OCI-LY1 (cell line): ENCODE measurements at regions not wholly inside any gene's neighbourhood (a gene's known extent, or its start where the extent isn't known, plus 50 kb on each side); places are given as distances from the start of the nearest gene placed in this dataset.

ENCODE experiments used
- H2AFZ ChIP-seq: fragments of 200-600 bp; sonication (generic), shearing (Covaris generic); 2 replicates; pipeline ENCODE4 v1.6.0; 2014; ENCODE audit warnings: antibody characterized with exemption, mild to moderate bottlenecking, low read length
- H3F3A ChIP-seq: fragments of 200-600 bp; sonication (generic), shearing (Covaris generic); 2 replicates; pipeline ENCODE4 v1.6.0; 2014; ENCODE audit warnings: mild to moderate bottlenecking, antibody characterized with exemption, low read length, moderate library complexity; ENCODE audit not compliant: insufficient read depth
- H3K27ac ChIP-seq: fragments of 200-600 bp; sonication (generic); 2 replicates; pipeline ENCODE4 v1.5.1; 2014; ENCODE audit warnings: low read length, mixed run types, mild to moderate bottlenecking, low read depth; ENCODE audit not compliant: poor library complexity, severe bottlenecking
- H3K27me3 ChIP-seq: fragments of 200-600 bp; sonication (generic); 2 replicates; pipeline ENCODE4 v1.6.0; 2014; ENCODE audit warnings: antibody characterized with exemption, mild to moderate bottlenecking, low read length, moderate library complexity; ENCODE audit not compliant: insufficient read depth
- H3K36me3 ChIP-seq: fragments of 200-600 bp; sonication (generic); 2 replicates; pipeline ENCODE4 v1.6.1; 2014; ENCODE audit warnings: mild to moderate bottlenecking, antibody characterized with exemption, low read length, moderate library complexity, mixed read lengths; ENCODE audit not compliant: insufficient read depth
- H3K4me1 ChIP-seq: fragments of 200-600 bp; sonication (generic); 2 replicates; pipeline ENCODE4 v1.5.1; 2014; ENCODE audit warnings: mild to moderate bottlenecking, low read length, moderate library complexity; ENCODE audit not compliant: insufficient read depth, severe bottlenecking
- H3K4me2 ChIP-seq: fragments of 200-600 bp; sonication (generic), shearing (Covaris generic); 2 replicates; pipeline ENCODE4 v1.6.1; 2014; ENCODE audit warnings: low read length
- H3K4me3 ChIP-seq: fragments of 200-600 bp; sonication (generic); 2 replicates; pipeline ENCODE4 v1.5.1; 2014; ENCODE audit warnings: low read length, low read depth, mild to moderate bottlenecking, mixed read lengths; ENCODE audit not compliant: poor library complexity, severe bottlenecking
- H3K79me2 ChIP-seq: fragments of 200-600 bp; shearing (Covaris generic); 2 replicates; pipeline ENCODE4 v1.6.1; 2016; ENCODE audit warnings: mixed run types, low read length, mixed read lengths; ENCODE audit not compliant: insufficient read depth
- H3K9ac ChIP-seq: fragments of 200-600 bp; sonication (generic), shearing (Covaris generic); 2 replicates; pipeline ENCODE4 v1.6.1; 2014; ENCODE audit warnings: mild to moderate bottlenecking, low read length, mixed read lengths
- H3K9me2 ChIP-seq: fragments of 200-600 bp; sonication (generic), shearing (Covaris generic); 2 replicates; pipeline ENCODE4 v1.6.1; 2014; ENCODE audit warnings: low read depth, mild to moderate bottlenecking, low read length, mixed read lengths
- H3K9me3 ChIP-seq: fragments of 200-600 bp; shearing (Covaris generic); 2 replicates; pipeline ENCODE4 v1.6.1; 2014; ENCODE audit warnings: low read length, mixed read lengths
- H4K20me1 ChIP-seq: fragments of 200-600 bp; sonication (generic), shearing (Covaris generic); 2 replicates; pipeline ENCODE4 v1.6.0; 2016; ENCODE audit warnings: mild to moderate bottlenecking, low read length; ENCODE audit not compliant: insufficient read depth
- EZH2 ChIP-seq: fragments of 200-600 bp; sonication (generic), shearing (Covaris generic); IDR thresholded peaks from 2 replicates; pipeline ENCODE4 v1.8.0; 2017; ENCODE audit warnings: borderline replicate concordance, mixed run types, mild to moderate bottlenecking, antibody characterized with exemption, low read length, moderate library complexity, mixed read lengths
- TF ChIP-seq, protein P1 (sequence below): fragments of 200-600 bp; sonication (generic), shearing (Covaris generic); IDR thresholded peaks from 2 replicates; pipeline ENCODE4 v1.5.1; 2017; ENCODE audit warnings: mild to moderate bottlenecking, antibody characterized with exemption, low read length, moderate library complexity, mixed read lengths

DNA sequence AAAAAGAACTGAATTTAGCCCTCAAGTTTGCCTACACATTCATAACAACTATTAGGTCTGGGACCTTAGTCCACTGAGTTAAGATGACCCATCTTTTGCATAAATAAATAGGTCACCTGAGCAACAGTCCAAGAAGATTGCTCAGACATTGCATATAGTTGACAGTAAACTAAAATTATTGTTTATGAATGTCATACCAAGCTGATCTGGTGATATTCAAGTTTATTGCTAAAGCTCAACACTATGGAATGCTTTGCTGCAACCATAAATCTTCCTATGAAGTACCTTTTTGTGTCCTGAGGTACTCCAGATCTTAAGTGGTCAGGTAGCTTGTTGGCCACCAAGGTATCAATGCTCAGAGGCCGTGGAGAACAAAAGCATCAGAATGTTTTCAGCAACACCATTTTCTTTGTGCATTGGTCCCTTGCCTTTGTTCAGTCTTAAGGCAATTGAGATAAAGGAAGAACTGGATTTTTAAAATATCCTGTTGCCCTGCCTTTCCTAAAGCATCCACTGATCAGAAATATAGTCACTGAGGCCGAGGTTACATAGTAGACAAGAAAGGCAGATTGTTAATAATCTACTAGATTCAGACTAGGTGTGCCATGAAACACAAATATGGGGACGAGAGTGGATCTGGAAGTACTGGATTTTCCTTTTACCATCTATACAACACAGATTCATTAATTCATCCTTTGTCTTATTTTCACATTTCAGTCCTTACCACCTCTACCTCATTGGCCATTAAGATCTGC lies 321.3 kb downstream of the PTEN start:
- Histone ChIP-seq H3K4me1 (no peaks in the 10 kb centered on the region), H3K27me3 (no peaks in the 10 kb centered on the region), H3K27ac (no peak overlapping the region), H3K79me2 (no peaks in the 10 kb centered on the region), H3K9ac (no peak overlapping the region), H4K20me1 (no peaks in the 10 kb centered on the region), H3F3A (no peaks in the 10 kb centered on the region), H3K36me3 (peaks cover 49% of the 10 kb centered on the region), H3K4me2 (no peak overlapping the region), H2AFZ (no peak overlapping the region), H3K9me3 (no peaks in the 10 kb centered on the region), H3K4me3 (no peak overlapping the region), H3K9me2 (no peaks in the 10 kb centered on the region)
- TF ChIP-seq, protein P1, sequence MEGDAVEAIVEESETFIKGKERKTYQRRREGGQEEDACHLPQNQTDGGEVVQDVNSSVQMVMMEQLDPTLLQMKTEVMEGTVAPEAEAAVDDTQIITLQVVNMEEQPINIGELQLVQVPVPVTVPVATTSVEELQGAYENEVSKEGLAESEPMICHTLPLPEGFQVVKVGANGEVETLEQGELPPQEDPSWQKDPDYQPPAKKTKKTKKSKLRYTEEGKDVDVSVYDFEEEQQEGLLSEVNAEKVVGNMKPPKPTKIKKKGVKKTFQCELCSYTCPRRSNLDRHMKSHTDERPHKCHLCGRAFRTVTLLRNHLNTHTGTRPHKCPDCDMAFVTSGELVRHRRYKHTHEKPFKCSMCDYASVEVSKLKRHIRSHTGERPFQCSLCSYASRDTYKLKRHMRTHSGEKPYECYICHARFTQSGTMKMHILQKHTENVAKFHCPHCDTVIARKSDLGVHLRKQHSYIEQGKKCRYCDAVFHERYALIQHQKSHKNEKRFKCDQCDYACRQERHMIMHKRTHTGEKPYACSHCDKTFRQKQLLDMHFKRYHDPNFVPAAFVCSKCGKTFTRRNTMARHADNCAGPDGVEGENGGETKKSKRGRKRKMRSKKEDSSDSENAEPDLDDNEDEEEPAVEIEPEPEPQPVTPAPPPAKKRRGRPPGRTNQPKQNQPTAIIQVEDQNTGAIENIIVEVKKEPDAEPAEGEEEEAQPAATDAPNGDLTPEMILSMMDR: no peak
- TF ChIP-seq EZH2: no peak

GRCh38 chr10:88185830-88186229 lies 322.4 kb downstream of the PTEN start:
- Histone ChIP-seq H3K27ac (no peak overlapping the region), H3K27me3 (no peaks in the 10 kb centered on the region), H3K4me2 (no peak overlapping the region), H3K4me1 (no peaks in the 10 kb centered on the region), H3K9me2 (no peaks in the 10 kb centered on the region), H3K4me3 (no peak overlapping the region), H2AFZ (no peak overlapping the region), H3K36me3 (peaks cover 57% of the 10 kb centered on the region), H3K79me2 (no peaks in the 10 kb centered on the region), H3K9ac (no peak overlapping the region), H4K20me1 (no peaks in the 10 kb centered on the region), H3F3A (no peaks in the 10 kb centered on the region), H3K9me3 (no peaks in the 10 kb centered on the region)
- no peak for TF ChIP-seq EZH2
- TF ChIP-seq, protein P1: no peak

DNA sequence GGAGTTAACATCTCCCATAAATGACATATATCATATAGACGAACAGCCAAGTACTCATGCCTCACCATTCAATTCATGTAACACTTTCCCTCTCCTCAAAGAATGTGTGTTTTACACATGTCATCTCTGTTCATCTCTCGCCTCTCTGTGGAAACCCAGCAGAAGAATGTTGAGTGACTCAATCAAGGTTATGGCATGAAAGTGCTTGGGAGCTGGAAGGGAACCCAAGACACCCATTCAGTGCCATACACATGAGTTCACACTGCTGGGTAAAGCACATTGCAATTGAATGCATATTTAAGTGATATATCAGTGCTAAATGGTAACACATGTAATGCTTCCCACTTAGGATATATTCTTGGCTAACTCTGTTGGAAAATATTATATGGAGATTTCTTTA lies 322.9 kb downstream of the PTEN start:
- Histone ChIP-seq H3K36me3 (peaks cover 55% of the 10 kb centered on the region), H3K79me2 (no peaks in the 10 kb centered on the region), H2AFZ (no peak overlapping the region), H3F3A (no peaks in the 10 kb centered on the region), H3K4me2 (no peak overlapping the region), H3K9me2 (no peaks in the 10 kb centered on the region), H3K27ac (no peak overlapping the region), H3K4me1 (no peaks in the 10 kb centered on the region), H3K9ac (no peak overlapping the region), H3K9me3 (no peaks in the 10 kb centered on the region), H4K20me1 (no peaks in the 10 kb centered on the region), H3K27me3 (no peaks in the 10 kb centered on the region), H3K4me3 (no peak overlapping the region)
- TF ChIP-seq EZH2: no peak
- TF ChIP-seq, protein P1: no peak
